ENCODE measurements at regions not wholly inside any gene's neighbourhood (a gene's known extent, or its start where the extent isn't known, plus 50 kb on each side); places are given as distances from the start of the nearest gene placed in this dataset.

DNA sequence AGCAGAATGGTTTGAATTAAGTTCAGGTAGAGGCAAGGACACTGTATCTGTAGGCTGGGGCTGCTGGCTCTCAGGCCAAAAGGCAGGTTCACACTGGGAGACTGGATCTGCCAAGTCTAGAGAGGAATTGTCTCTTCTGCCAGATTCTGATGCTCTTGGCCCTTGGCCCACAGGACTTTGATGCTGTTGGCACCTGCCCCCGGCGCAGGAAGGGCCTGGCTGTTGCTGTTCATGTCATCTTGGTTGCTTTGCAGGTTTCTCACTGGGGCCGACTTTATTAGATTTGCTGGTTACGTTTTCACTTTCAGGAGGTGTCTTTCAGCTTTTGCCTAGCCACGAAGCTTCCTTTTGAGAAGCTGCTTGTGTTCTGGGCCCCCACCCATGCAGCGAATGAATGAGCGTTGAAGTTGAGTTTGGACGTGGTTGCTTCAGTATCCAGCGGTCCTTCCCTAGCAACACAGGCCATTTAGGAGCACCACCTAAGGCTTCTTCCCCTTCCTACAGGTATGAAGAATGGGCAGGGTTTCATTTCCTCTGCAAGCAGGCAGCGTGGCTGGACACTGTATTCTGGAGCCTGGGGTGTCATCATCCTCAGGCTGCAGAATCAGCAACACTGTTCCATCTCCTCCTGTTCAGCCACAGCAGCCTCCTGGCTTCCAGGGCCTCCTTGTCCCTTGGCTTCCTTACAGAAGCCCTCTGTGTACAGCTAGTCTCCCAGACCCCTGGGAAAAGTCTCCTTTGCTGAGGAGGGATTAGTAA lies 65.6 kb upstream of the PRR23C start:
- TF ChIP-seq CTCF (conservative IDR thresholded peaks at IDR 0.05) (no peak), EZH2 (IDR thresholded peaks at IDR 0.05; ENCODE audit: low read depth) (no peak)

Measured in PC-9 (cell line).